ENCODE measurements at regions not wholly inside any gene's neighbourhood (a gene's known extent, or its start where the extent isn't known, plus 50 kb on each side); places are given as distances from the start of the nearest gene placed in this dataset.

- Histone ChIP-seq H3K36me3 (replicated peaks) (no peaks in the 10 kb centered on the region), H3K27me3 (replicated peaks) (no peaks in the 10 kb centered on the region), H3K27ac (peak overlapping the region; percentile 75), H3K4me3 (ENCODE audit: low read depth, low read length) (no peak overlapping the region)
- in situ Hi-C loops (cut with HindIII; ENCODE audit: low pct_ligation_motif_present, low sequenced_read_pairs), result no loop called here
- TF ChIP-seq CTCF (IDR thresholded peaks at IDR 0.05; ENCODE audit: low read depth, low read length, missing control alignments), result no peak
- no peak for DNase-seq
These were observed 195.9 kb downstream of the KDR start for GRCh38 chr4:54929459-54929858.

GRCh38 chr4:54924891-54925290 is 200.5 kb downstream of the KDR start:
- in situ Hi-C loops (cut with HindIII; ENCODE audit: low pct_ligation_motif_present, low sequenced_read_pairs), result no loop called here
- no peak for TF ChIP-seq CTCF (IDR thresholded peaks at IDR 0.05; ENCODE audit: low read depth, low read length, missing control alignments)
- no peak overlapping the region for H3K4me3 ChIP-seq (ENCODE audit: low read depth, low read length)
- DNase-seq, result no peak
- no peaks in the 10 kb centered on the region for H3K27me3 ChIP-seq (replicated peaks)
- no peaks in the 10 kb centered on the region for H3K36me3 ChIP-seq (replicated peaks)
- no peak overlapping the region for H3K27ac ChIP-seq

GRCh38 chr4:54915276-54915675 is 210.1 kb downstream of the KDR start:
- in situ Hi-C loops (cut with HindIII; ENCODE audit: low pct_ligation_motif_present, low sequenced_read_pairs), result no loop called here
- no peaks in the 10 kb centered on the region for H3K36me3 ChIP-seq (replicated peaks)
- no peak for DNase-seq
- no peaks in the 10 kb centered on the region for H3K27me3 ChIP-seq (replicated peaks)
- H3K4me3 ChIP-seq (ENCODE audit: low read depth, low read length), result no peak overlapping the region
- TF ChIP-seq CTCF (IDR thresholded peaks at IDR 0.05; ENCODE audit: low read depth, low read length, missing control alignments), result no peak
- no peak overlapping the region for H3K27ac ChIP-seq

GRCh38 chr4:54914781-54915180 is 210.6 kb downstream of the KDR start:
- Histone ChIP-seq H3K27me3 (replicated peaks) (no peaks in the 10 kb centered on the region), H3K4me3 (ENCODE audit: low read depth, low read length) (no peak overlapping the region), H3K27ac (no peak overlapping the region), H3K36me3 (replicated peaks) (no peaks in the 10 kb centered on the region)
- TF ChIP-seq CTCF (IDR thresholded peaks at IDR 0.05; ENCODE audit: low read depth, low read length, missing control alignments), result no peak
- in situ Hi-C loops (cut with HindIII; ENCODE audit: low pct_ligation_motif_present, low sequenced_read_pairs), result no loop called here
- no peak for DNase-seq

GRCh38 chr4:54913751-54914526 is 211.5 kb downstream of the KDR start:
- TF ChIP-seq CTCF (IDR thresholded peaks at IDR 0.05; ENCODE audit: low read depth, low read length, missing control alignments), result no peak
- DNase-seq, result no peak
- Histone ChIP-seq H3K27ac (no peak overlapping the region), H3K36me3 (replicated peaks) (no peaks in the 10 kb centered on the region), H3K27me3 (replicated peaks) (no peaks in the 10 kb centered on the region), H3K4me3 (ENCODE audit: low read depth, low read length) (no peak overlapping the region)
- in situ Hi-C loops (cut with HindIII; ENCODE audit: low pct_ligation_motif_present, low sequenced_read_pairs), result no loop called here

GRCh38 chr4:54912155-54912554 is 213.2 kb downstream of the KDR start:
- Histone ChIP-seq H3K27me3 (replicated peaks) (no peaks in the 10 kb centered on the region), H3K36me3 (replicated peaks) (no peaks in the 10 kb centered on the region), H3K27ac (no peak overlapping the region), H3K4me3 (ENCODE audit: low read depth, low read length) (no peak overlapping the region)
- TF ChIP-seq CTCF (IDR thresholded peaks at IDR 0.05; ENCODE audit: low read depth, low read length, missing control alignments), result no peak
- DNase-seq, result no peak
- in situ Hi-C loops (cut with HindIII; ENCODE audit: low pct_ligation_motif_present, low sequenced_read_pairs), result no loop called here

Data from brain microvascular endothelial cell (primary cell).